Nephron progenitor cell (in vitro differentiated cells): ENCODE measurements at regions not wholly inside any gene's neighbourhood (a gene's known extent, or its start where the extent isn't known, plus 50 kb on each side); places are given as distances from the start of the nearest gene placed in this dataset.

Experiments used
- DNase-seq: peaks from one replicate; pipeline ENCODE4 v3.0.0; 2021
- H3K27ac Mint-ChIP-seq: 2 replicates; pipeline ENCODE4 v1.8.0; 2021; ENCODE audit warnings: mild to moderate bottlenecking, moderate library complexity, mixed read lengths
- H3K27me3 Mint-ChIP-seq: 2 replicates; pipeline ENCODE4 v1.8.0; 2021; ENCODE audit warnings: mild to moderate bottlenecking, low read depth, mixed read lengths; ENCODE audit not compliant: poor library complexity
- H3K36me3 Mint-ChIP-seq: 2 replicates; pipeline ENCODE4 v1.8.0; 2021; ENCODE audit warnings: low read depth, mixed read lengths
- H3K4me1 Mint-ChIP-seq: 2 replicates; pipeline ENCODE4 v1.8.0; 2021; ENCODE audit warnings: mixed read lengths
- H3K4me3 Mint-ChIP-seq: 2 replicates; pipeline ENCODE4 v1.8.0; 2021; ENCODE audit warnings: mild to moderate bottlenecking, moderate library complexity, mixed read lengths
- H3K9me3 Mint-ChIP-seq: 2 replicates; pipeline ENCODE4 v1.8.0; 2021; ENCODE audit warnings: mild to moderate bottlenecking, moderate library complexity, mixed read lengths
- CTCF ChIP-seq: fragments of 200-600 bp; sonication (generic); IDR thresholded peaks from 2 replicates; pipeline ENCODE4 v1.5.0; 2021; ENCODE audit warnings: antibody characterized with exemption

DNA sequence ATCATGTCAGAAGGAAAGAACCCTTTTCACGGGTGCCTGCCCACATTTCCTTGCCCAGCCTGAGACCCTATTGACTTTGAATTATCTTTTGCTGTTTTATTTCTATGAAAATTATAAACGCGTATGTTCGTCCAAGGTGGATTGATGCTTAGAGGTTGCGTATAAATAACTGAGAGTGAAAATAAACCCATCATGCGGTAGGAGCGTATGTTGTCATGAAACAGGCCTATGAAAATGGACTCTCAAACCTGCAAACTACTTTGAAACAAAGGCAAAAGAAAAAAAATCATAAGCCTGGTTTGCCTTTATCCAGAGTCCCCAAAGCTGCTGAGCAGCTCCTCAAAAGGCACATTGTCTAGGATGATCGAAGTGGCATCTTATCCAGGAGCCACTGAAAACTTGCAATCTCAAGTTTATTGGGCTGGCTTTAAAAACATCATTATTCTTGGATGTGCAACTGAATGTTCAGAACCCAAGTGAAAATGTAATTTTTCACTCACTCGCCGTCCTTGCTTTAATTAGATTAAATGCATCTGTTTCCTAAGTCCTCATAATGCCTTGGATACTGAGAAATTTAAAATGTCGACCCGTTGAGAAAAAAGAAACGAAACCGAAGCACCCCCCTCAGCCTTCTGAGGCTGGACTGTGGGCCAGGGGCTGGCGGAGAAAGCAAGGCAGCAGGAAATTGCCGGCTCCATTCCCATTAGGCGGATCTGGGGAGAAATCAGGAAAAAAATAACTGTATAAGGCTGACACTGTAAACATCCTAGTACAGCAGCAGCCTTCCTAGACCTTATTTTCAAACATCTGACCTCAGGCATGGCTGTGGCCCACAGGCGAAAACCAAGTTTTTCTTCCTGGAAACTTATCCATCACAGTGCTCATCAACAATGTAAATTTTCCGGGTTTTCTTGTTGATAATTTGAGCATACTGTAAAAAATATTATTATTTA, 82.9 kb upstream of the PPARA start:
- Mint-ChIP-seq H3K4me3 (no peak overlapping the region), H3K4me1 (no peaks in the 10 kb centered on the region), H3K9me3 (no peaks in the 10 kb centered on the region), H3K27me3 (peaks cover 87% of the 10 kb centered on the region), H3K36me3 (no peaks in the 10 kb centered on the region), H3K27ac (no peak overlapping the region)
- DNase-seq: no peak
- no peak for TF ChIP-seq CTCF

DNA sequence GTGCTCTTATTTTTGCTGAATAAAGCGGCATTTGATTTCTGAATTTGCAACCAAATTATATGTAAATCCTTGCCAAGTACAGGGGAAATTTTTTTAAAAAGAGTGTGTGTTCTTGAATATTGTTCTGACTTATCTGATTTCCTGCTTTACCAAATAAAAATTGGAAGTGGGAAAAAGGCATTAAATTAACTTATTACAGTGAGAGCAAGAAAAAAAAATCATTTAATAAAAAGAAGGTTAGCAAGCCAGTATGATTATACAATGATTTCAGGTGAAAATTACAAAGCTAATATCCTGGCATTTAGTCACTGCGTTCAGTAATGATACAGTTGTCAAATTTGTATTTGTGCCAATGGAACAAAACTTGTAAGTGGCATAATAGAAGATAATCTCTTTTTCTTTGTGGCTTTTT, 82.1 kb upstream of the PPARA start:
- Mint-ChIP-seq H3K27ac (no peak overlapping the region), H3K9me3 (no peaks in the 10 kb centered on the region), H3K36me3 (no peaks in the 10 kb centered on the region), H3K4me3 (no peak overlapping the region), H3K27me3 (peaks cover 87% of the 10 kb centered on the region), H3K4me1 (no peaks in the 10 kb centered on the region)
- no peak for TF ChIP-seq CTCF
- DNase-seq: no peak

DNA sequence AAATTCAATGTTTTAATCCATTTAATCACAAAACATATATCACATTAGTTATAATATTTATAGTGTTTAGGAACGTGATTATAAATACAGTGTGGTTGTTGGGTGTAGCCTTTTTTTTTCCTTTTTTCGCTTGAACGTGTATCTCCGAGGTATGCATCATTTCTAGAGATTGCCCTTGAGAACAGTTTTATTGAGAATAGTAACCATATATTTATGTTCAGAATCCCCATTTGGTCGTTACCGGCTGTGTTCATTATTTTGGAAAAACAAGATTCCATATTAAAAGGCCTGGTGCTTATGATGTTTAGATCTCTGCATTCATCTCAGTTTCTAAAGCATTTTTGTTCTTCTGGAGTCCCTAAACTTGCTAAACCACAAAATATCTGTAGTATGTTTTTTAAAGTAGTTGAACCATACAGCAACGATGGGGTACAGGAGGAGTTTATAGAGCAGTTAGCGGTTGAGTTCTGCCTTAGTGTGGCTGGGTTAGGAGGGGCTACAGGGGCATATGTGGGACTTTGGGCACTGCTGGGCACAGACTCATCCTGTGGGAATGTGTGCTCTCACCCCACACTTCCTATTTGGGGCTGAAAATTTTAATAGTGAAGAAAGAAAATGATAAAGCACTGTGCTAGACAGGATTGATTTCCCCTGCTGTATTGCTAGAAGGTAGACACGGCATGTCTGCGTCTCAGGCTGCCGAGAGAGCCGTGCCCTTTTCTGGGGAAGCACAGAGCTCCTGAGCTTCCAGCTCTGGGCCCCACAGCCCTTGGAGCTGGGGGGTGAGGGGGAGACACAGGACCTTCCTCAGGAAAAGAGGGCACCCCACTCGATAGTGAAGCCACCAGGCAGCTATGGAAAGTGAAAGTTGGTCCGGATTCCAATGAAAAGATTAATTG, 81.5 kb upstream of the PPARA start:
- peak overlapping the region; percentile 59 for H3K4me3 Mint-ChIP-seq
- DNase-seq: no peak

GRCh38 chr22:46069521-46070214, 80.7 kb upstream of the PPARA start:
- Mint-ChIP-seq H3K4me1 (no peaks in the 10 kb centered on the region), H3K9me3 (no peaks in the 10 kb centered on the region), H3K4me3 (peak overlapping the region; percentile 59), H3K27me3 (peaks cover 91% of the 10 kb centered on the region), H3K27ac (no peak overlapping the region), H3K36me3 (no peaks in the 10 kb centered on the region)
- no peak for DNase-seq
- TF ChIP-seq CTCF: no peak

More for the DNA sequence above, 81.5 kb upstream of the PPARA start:
- Mint-ChIP-seq H3K4me1 (no peaks in the 10 kb centered on the region), H3K27me3 (peaks cover 87% of the 10 kb centered on the region), H3K9me3 (no peaks in the 10 kb centered on the region), H3K36me3 (no peaks in the 10 kb centered on the region), H3K27ac (no peak overlapping the region)
- no peak for TF ChIP-seq CTCF

- Mint-ChIP-seq H3K4me3 (peak overlapping the region; percentile 59), H3K9me3 (no peaks in the 10 kb centered on the region), H3K4me1 (no peaks in the 10 kb centered on the region), H3K27ac (no peak overlapping the region), H3K36me3 (no peaks in the 10 kb centered on the region), H3K27me3 (peaks cover 91% of the 10 kb centered on the region)
- DNase-seq: peak; percentile 42
- TF ChIP-seq CTCF: no peak
Observed at GRCh38 chr22:46070215-46070802, 80.0 kb upstream of the PPARA start.
